Choroid plexus epithelial cell (primary cell): ENCODE measurements at regions not wholly inside any gene's neighbourhood (a gene's known extent, or its start where the extent isn't known, plus 50 kb on each side); places are given as distances from the start of the nearest gene placed in this dataset.

Experiments used
- DNase-seq: peaks from one replicate; pipeline ENCODE4 v3.0.0-alpha.2; 2010; ENCODE audit warnings: low read depth
- H3K4me3 ChIP-seq: 2 replicates; pipeline ENCODE4 v1.5.1; 2011; ENCODE audit warnings: low read depth, mild to moderate bottlenecking, control low read depth, low read length, moderate library complexity
- CTCF ChIP-seq: conservative IDR thresholded peaks from 2 replicates; pipeline ENCODE4 v1.5.1; 2011; ENCODE audit warnings: low read depth, mild to moderate bottlenecking, control low read depth, inconsistent platforms, low read length, moderate library complexity

- no peak overlapping the region for H3K4me3 ChIP-seq
- TF ChIP-seq CTCF = no peak
- no peak for DNase-seq
These were observed 515.2 kb upstream of the JAG1 start for GRCh38 chr20:11188843-11189603.

GRCh38 chr20:11190741-11191140 lies 516.9 kb upstream of the JAG1 start:
- TF ChIP-seq CTCF = no peak
- H3K4me3 ChIP-seq = no peak overlapping the region
- DNase-seq = no peak

- DNase-seq = no peak
- no peak overlapping the region for H3K4me3 ChIP-seq
- TF ChIP-seq CTCF = no peak
These were observed 518.3 kb upstream of the JAG1 start for GRCh38 chr20:11192106-11192505.

- no peak for TF ChIP-seq CTCF
- DNase-seq = no peak
- no peak overlapping the region for H3K4me3 ChIP-seq
These were observed 519.4 kb upstream of the JAG1 start for GRCh38 chr20:11193241-11193640.

- DNase-seq = no peak
- no peak for TF ChIP-seq CTCF
These were observed 521.4 kb upstream of the JAG1 start for GRCh38 chr20:11195169-11195568.

GRCh38 chr20:11195899-11196558 lies 522.2 kb upstream of the JAG1 start:
- no peak for TF ChIP-seq CTCF
- DNase-seq = peak; percentile 67

More at GRCh38 chr20:11195169-11195568, 521.4 kb upstream of the JAG1 start:
- H3K4me3 ChIP-seq = no peak overlapping the region

More at GRCh38 chr20:11195899-11196558, 522.2 kb upstream of the JAG1 start:
- H3K4me3 ChIP-seq = no peak overlapping the region
